NB4 (cell line): ENCODE measurements at regions not wholly inside any gene's neighbourhood (a gene's known extent, or its start where the extent isn't known, plus 50 kb on each side); places are given as distances from the start of the nearest gene placed in this dataset.

ENCODE experiments used
- DNase-seq: peaks from one replicate; pipeline ENCODE4 v3.0.0; 2010; ENCODE audit warnings: low read depth
- H3K4me3 ChIP-seq: one replicate; pipeline ENCODE4 v1.5.1; 2011; ENCODE audit warnings: mild to moderate bottlenecking, low read depth, low read length, moderate library complexity
- MYC ChIP-seq: IDR thresholded peaks from 2 replicates; pipeline ENCODE4 v1.6.1; 2011; ENCODE audit warnings: low read depth, low read length
- POLR2A ChIP-seq: IDR thresholded peaks from 2 replicates; pipeline ENCODE4 v1.6.1; 2011; ENCODE audit warnings: mild to moderate bottlenecking; ENCODE audit not compliant: insufficient read length; ENCODE audit errors: extremely low read depth
- TF ChIP-seq, protein P1 (sequence below): IDR thresholded peaks from one replicate; pipeline ENCODE4 v1.5.1; 2012; ENCODE audit warnings: low read depth, low read length
- TF ChIP-seq, protein P2 (sequence below): IDR thresholded peaks from 2 replicates; pipeline ENCODE4 v1.6.1; 2011; ENCODE audit warnings: low read depth, low read length

DNA sequence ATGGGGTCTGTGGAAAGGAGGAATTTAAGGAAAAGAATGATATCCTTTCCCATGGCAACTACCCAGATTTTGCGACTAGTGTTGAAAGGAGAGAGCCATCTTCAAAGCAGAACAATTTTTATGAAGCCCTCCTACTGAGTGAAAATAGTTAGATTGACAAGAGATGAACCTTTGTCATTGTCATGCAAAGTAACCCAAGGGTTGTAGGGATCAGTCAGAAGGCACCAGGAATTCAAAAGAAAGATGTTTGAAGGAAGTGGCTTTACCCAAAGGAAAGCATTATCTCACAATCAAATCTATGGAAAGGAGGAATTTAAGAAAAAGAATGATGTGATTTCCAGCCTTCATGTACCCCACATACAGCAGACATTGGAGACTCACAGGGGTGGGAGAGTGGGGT, 544.4 kb downstream of the IPMK start:
- DNase-seq: no peak
- no peak overlapping the region for H3K4me3 ChIP-seq
- no peak for TF ChIP-seq MYC
- TF ChIP-seq POLR2A: no peak
- TF ChIP-seq, protein P1, sequence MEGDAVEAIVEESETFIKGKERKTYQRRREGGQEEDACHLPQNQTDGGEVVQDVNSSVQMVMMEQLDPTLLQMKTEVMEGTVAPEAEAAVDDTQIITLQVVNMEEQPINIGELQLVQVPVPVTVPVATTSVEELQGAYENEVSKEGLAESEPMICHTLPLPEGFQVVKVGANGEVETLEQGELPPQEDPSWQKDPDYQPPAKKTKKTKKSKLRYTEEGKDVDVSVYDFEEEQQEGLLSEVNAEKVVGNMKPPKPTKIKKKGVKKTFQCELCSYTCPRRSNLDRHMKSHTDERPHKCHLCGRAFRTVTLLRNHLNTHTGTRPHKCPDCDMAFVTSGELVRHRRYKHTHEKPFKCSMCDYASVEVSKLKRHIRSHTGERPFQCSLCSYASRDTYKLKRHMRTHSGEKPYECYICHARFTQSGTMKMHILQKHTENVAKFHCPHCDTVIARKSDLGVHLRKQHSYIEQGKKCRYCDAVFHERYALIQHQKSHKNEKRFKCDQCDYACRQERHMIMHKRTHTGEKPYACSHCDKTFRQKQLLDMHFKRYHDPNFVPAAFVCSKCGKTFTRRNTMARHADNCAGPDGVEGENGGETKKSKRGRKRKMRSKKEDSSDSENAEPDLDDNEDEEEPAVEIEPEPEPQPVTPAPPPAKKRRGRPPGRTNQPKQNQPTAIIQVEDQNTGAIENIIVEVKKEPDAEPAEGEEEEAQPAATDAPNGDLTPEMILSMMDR: no peak
- TF ChIP-seq, protein P2, sequence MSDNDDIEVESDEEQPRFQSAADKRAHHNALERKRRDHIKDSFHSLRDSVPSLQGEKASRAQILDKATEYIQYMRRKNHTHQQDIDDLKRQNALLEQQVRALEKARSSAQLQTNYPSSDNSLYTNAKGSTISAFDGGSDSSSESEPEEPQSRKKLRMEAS: no peak

DNA sequence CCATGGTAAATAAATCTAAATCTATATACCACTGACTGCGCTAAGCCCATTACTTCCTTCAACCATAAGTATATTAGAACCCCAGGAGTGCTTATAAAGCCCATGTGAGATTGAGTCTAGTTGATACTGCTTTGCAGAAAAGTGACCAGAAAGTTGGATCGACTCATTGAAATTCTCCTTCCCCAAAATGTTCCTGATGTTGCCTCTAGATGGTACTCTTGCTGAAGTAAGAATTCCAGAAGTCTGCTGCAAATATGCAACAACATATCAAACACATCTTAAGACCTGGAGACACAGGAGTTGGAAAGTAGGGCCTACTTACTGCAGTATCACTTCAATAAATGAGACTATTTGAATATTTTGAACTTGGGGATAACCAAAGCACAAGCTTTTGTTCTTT, 550.8 kb downstream of the IPMK start:
- TF ChIP-seq, protein P1: peak; percentile 12
- TF ChIP-seq MYC (no peak), POLR2A (no peak)
- TF ChIP-seq, protein P2: no peak
- no peak overlapping the region for H3K4me3 ChIP-seq
- DNase-seq: peak; percentile 8

DNA sequence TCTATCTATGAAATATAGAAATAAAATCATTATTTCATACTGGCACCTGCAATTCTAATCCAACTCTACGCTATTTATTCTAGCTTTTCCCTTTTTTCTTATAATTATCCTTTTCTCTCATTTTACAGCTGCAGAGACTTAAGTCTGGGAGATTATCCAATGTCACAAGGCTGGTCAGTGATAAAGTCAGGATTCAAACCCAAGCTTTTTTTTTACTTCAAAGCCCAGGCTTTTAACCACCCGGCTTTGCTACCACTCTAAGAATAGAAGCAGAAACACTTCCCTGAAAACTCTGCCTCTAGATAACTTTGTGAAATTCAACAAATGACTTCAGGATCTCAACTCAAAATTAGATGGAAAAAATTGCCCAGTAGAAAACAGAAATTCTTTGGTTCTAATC, 552.5 kb downstream of the IPMK start:
- H3K4me3 ChIP-seq: no peak overlapping the region
- no peak for DNase-seq
- TF ChIP-seq POLR2A (no peak), MYC (no peak)
- TF ChIP-seq, protein P2: no peak
- TF ChIP-seq, protein P1: no peak

DNA sequence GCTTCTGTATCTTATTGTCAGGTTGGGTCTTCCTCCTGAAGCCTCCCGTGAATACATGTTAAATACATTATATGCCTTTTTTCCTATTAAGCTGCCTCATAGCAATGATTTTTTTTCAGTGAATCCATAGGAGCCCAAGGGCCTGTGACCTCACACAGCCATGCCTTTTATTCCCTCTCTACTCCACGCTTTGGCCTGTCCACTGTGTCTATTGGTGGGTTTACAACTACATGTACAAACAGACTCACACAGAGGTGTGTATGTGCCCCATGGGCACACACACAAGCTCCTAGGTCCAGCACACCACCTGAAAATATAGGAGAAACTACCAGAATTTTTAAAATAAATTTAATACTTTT, 560.4 kb downstream of the IPMK start:
- no peak for TF ChIP-seq MYC
- TF ChIP-seq, protein P2: no peak
- H3K4me3 ChIP-seq: no peak overlapping the region
- no peak for DNase-seq

DNA sequence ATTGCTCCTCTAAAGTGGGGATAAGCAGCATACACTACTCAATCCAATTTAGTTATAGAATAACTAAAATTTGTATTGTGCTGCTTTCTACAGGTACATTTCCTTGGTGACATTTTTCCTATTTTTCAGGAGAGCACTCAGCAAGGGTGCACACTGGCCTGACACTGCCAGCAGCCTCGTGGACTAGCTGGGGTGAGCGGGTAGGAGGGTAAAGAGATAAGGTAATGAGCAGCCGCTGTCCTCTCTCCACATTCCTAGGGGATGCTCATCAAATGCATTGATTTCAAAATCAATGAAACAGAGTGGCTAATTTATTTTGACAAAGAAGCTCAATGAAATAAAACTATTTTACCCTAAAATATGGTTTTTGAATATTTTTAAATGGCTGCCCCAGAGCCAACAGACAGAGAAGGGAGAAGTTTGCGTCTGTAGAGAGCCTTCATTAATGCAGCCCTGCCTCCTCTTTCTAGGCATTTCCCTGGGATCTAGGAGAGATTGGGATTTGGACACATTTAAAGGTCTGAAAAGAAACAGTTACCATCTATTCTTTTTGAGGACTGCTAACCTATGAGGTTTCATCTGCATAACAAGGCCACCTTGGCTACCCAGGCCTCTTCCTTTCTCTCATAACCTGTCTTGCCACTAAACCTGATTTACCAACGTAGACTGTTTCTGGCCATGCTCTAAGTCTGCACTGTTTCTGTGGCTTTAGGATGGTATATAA, 561.0 kb downstream of the IPMK start:
- DNase-seq: no peak
- H3K4me3 ChIP-seq: no peak overlapping the region
- TF ChIP-seq, protein P2: no peak
- TF ChIP-seq MYC (no peak), POLR2A (no peak)
- TF ChIP-seq, protein P1: no peak

DNA sequence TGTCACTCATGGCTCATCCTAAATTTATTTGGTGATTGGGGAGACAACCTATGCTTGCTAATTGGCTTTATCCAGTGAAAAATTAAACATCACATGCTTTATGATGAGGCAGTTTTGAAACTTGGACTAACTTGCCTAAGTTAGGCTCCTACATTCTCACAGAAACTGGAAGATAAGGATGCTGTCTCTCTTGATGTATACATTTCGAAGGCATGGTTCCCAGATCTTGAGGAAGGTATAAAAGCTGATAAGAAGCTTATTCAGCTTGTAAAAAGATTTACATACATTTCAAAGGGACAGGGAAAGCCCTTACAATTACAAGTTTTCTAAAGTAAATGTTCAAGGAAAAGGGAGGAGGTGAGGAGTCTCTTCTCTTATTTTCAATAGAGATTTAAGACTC, 561.7 kb downstream of the IPMK start:
- TF ChIP-seq, protein P1: no peak
- TF ChIP-seq, protein P2: no peak
- TF ChIP-seq POLR2A (no peak), MYC (no peak)
- no peak for DNase-seq
- no peak overlapping the region for H3K4me3 ChIP-seq
